ENCODE measurements at regions not wholly inside any gene's neighbourhood (a gene's known extent, or its start where the extent isn't known, plus 50 kb on each side); places are given as distances from the start of the nearest gene placed in this dataset.

- Histone ChIP-seq H3K36me3 (ENCODE audit: control insufficient read depth in 2 of 2, insufficient read depth in 2 of 2, low read length in 1 of 2) (no peaks in the 10 kb centered on the region), H3K4me1 (ENCODE audit: control insufficient read depth in 2 of 2, insufficient read depth in 2 of 2, low read length in 1 of 2) (no peaks in the 10 kb centered on the region), H3K27ac (ENCODE audit: low read depth in 2 of 2, low read length in 1 of 2) (no peak overlapping the region), H3K4me3 (ENCODE audit: low read depth in 1 of 2, low read length in 2 of 2) (no peak overlapping the region), H3K9me3 (ENCODE audit: control insufficient read depth in 2 of 2, insufficient read depth in 1 of 2, low read depth in 1 of 2, low read length in 1 of 2) (no peaks in the 10 kb centered on the region), H3K27me3 (ENCODE audit: control insufficient read depth in 1 of 2, insufficient read depth in 2 of 2, low read length in 2 of 2) (no peaks in the 10 kb centered on the region)
- WGBS, 2 donors = 79 to 91% methylated on average over 1 of the region's 1 CpG
Observed at GRCh38 chr1:58305622-58306021, 240.9 kb downstream of the OMA1 start.

- H3K27me3 ChIP-seq (ENCODE audit: control insufficient read depth in 1 of 2, insufficient read depth in 2 of 2, low read length in 2 of 2) = no peaks in the 10 kb centered on the region
Observed at GRCh38 chr1:58304346-58304975, 242.1 kb downstream of the OMA1 start.

GRCh38 chr1:58303841-58304240 lies 242.7 kb downstream of the OMA1 start:
- Histone ChIP-seq H3K36me3 (ENCODE audit: control insufficient read depth in 2 of 2, insufficient read depth in 2 of 2, low read length in 1 of 2) (no peaks in the 10 kb centered on the region), H3K27me3 (ENCODE audit: control insufficient read depth in 1 of 2, insufficient read depth in 2 of 2, low read length in 2 of 2) (no peaks in the 10 kb centered on the region), H3K9me3 (ENCODE audit: control insufficient read depth in 2 of 2, insufficient read depth in 1 of 2, low read depth in 1 of 2, low read length in 1 of 2) (no peaks in the 10 kb centered on the region), H3K27ac (ENCODE audit: low read depth in 2 of 2, low read length in 1 of 2) (no peak overlapping the region), H3K4me3 (ENCODE audit: low read depth in 1 of 2, low read length in 2 of 2) (no peak overlapping the region), H3K4me1 (ENCODE audit: control insufficient read depth in 2 of 2, insufficient read depth in 2 of 2, low read length in 1 of 2) (no peaks in the 10 kb centered on the region)
- WGBS, 2 donors = 54 to 65% methylated on average over 3 of the region's 3 CpGs

More at GRCh38 chr1:58304346-58304975, 242.1 kb downstream of the OMA1 start:
- no peak overlapping the region for H3K27ac ChIP-seq (ENCODE audit: low read depth in 2 of 2, low read length in 1 of 2)
- no peaks in the 10 kb centered on the region for H3K36me3 ChIP-seq (ENCODE audit: control insufficient read depth in 2 of 2, insufficient read depth in 2 of 2, low read length in 1 of 2)
- 76 to 79% methylated on average over 5 of the region's 5 CpGs for WGBS, 2 donors
- H3K4me1 ChIP-seq (ENCODE audit: control insufficient read depth in 2 of 2, insufficient read depth in 2 of 2, low read length in 1 of 2) = no peaks in the 10 kb centered on the region
- H3K9me3 ChIP-seq (ENCODE audit: control insufficient read depth in 2 of 2, insufficient read depth in 1 of 2, low read depth in 1 of 2, low read length in 1 of 2) = no peaks in the 10 kb centered on the region
- no peak overlapping the region for H3K4me3 ChIP-seq (ENCODE audit: low read depth in 1 of 2, low read length in 2 of 2)

- WGBS, 2 donors = 81 to 82% methylated on average over 1 of the region's 1 CpG
- no peaks in the 10 kb centered on the region for H3K4me1 ChIP-seq (ENCODE audit: control insufficient read depth in 2 of 2, insufficient read depth in 2 of 2, low read length in 1 of 2)
- H3K9me3 ChIP-seq (ENCODE audit: control insufficient read depth in 2 of 2, insufficient read depth in 1 of 2, low read depth in 1 of 2, low read length in 1 of 2) = no peaks in the 10 kb centered on the region
- peaks cover 0 to 1% of the 10 kb centered on the region in 2 donors for H3K36me3 ChIP-seq (ENCODE audit: control insufficient read depth in 2 of 2, insufficient read depth in 2 of 2, low read length in 1 of 2)
- H3K27ac ChIP-seq (ENCODE audit: low read depth in 2 of 2, low read length in 1 of 2) = no peak overlapping the region
- no peaks in the 10 kb centered on the region for H3K27me3 ChIP-seq (ENCODE audit: control insufficient read depth in 1 of 2, insufficient read depth in 2 of 2, low read length in 2 of 2)
- no peak overlapping the region for H3K4me3 ChIP-seq (ENCODE audit: low read depth in 1 of 2, low read length in 2 of 2)
Observed at GRCh38 chr1:58293388-58293787, 253.1 kb downstream of the OMA1 start.

- Histone ChIP-seq H3K4me3 (ENCODE audit: low read depth in 1 of 2, low read length in 2 of 2) (no peak overlapping the region), H3K36me3 (ENCODE audit: control insufficient read depth in 2 of 2, insufficient read depth in 2 of 2, low read length in 1 of 2) (no peaks in the 10 kb centered on the region), H3K4me1 (ENCODE audit: control insufficient read depth in 2 of 2, insufficient read depth in 2 of 2, low read length in 1 of 2) (no peaks in the 10 kb centered on the region), H3K27ac (ENCODE audit: low read depth in 2 of 2, low read length in 1 of 2) (no peak overlapping the region), H3K27me3 (ENCODE audit: control insufficient read depth in 1 of 2, insufficient read depth in 2 of 2, low read length in 2 of 2) (no peaks in the 10 kb centered on the region), H3K9me3 (ENCODE audit: control insufficient read depth in 2 of 2, insufficient read depth in 1 of 2, low read depth in 1 of 2, low read length in 1 of 2) (no peaks in the 10 kb centered on the region)
- 52 to 60% methylated on average over 6 of the region's 6 CpGs for WGBS, 2 donors
Observed at GRCh38 chr1:58290685-58291372, 255.7 kb downstream of the OMA1 start.

GRCh38 chr1:58288624-58289142 lies 257.8 kb downstream of the OMA1 start:
- Histone ChIP-seq H3K4me1 (ENCODE audit: control insufficient read depth in 2 of 2, insufficient read depth in 2 of 2, low read length in 1 of 2) (no peaks in the 10 kb centered on the region), H3K27me3 (ENCODE audit: control insufficient read depth in 1 of 2, insufficient read depth in 2 of 2, low read length in 2 of 2) (no peaks in the 10 kb centered on the region), H3K27ac (ENCODE audit: low read depth in 2 of 2, low read length in 1 of 2) (no peak overlapping the region), H3K9me3 (ENCODE audit: control insufficient read depth in 2 of 2, insufficient read depth in 1 of 2, low read depth in 1 of 2, low read length in 1 of 2) (no peaks in the 10 kb centered on the region), H3K4me3 (ENCODE audit: low read depth in 1 of 2, low read length in 2 of 2) (no peak overlapping the region), H3K36me3 (ENCODE audit: control insufficient read depth in 2 of 2, insufficient read depth in 2 of 2, low read length in 1 of 2) (no peaks in the 10 kb centered on the region)
- 79 to 83% methylated on average over 2 of the region's 2 CpGs for WGBS, 2 donors

- no peak overlapping the region for H3K27ac ChIP-seq (ENCODE audit: low read depth in 2 of 2, low read length in 1 of 2)
- no peaks in the 10 kb centered on the region for H3K36me3 ChIP-seq (ENCODE audit: control insufficient read depth in 2 of 2, insufficient read depth in 2 of 2, low read length in 1 of 2)
- no peak overlapping the region for H3K4me3 ChIP-seq (ENCODE audit: low read depth in 1 of 2, low read length in 2 of 2)
- 82 to 97% methylated on average over 2 of the region's 2 CpGs for WGBS, 2 donors
- H3K9me3 ChIP-seq (ENCODE audit: control insufficient read depth in 2 of 2, insufficient read depth in 1 of 2, low read depth in 1 of 2, low read length in 1 of 2) = no peaks in the 10 kb centered on the region
- no peaks in the 10 kb centered on the region for H3K27me3 ChIP-seq (ENCODE audit: control insufficient read depth in 1 of 2, insufficient read depth in 2 of 2, low read length in 2 of 2)
- no peaks in the 10 kb centered on the region for H3K4me1 ChIP-seq (ENCODE audit: control insufficient read depth in 2 of 2, insufficient read depth in 2 of 2, low read length in 1 of 2)
Observed at GRCh38 chr1:58287894-58288623, 258.5 kb downstream of the OMA1 start.

GRCh38 chr1:58284225-58284510 lies 262.4 kb downstream of the OMA1 start:
- Histone ChIP-seq H3K27ac (ENCODE audit: low read depth in 2 of 2, low read length in 1 of 2) (no peak overlapping the region), H3K9me3 (ENCODE audit: control insufficient read depth in 2 of 2, insufficient read depth in 1 of 2, low read depth in 1 of 2, low read length in 1 of 2) (no peaks in the 10 kb centered on the region), H3K36me3 (ENCODE audit: control insufficient read depth in 2 of 2, insufficient read depth in 2 of 2, low read length in 1 of 2) (no peaks in the 10 kb centered on the region), H3K4me3 (ENCODE audit: low read depth in 1 of 2, low read length in 2 of 2) (no peak overlapping the region), H3K4me1 (ENCODE audit: control insufficient read depth in 2 of 2, insufficient read depth in 2 of 2, low read length in 1 of 2) (no peaks in the 10 kb centered on the region), H3K27me3 (ENCODE audit: control insufficient read depth in 1 of 2, insufficient read depth in 2 of 2, low read length in 2 of 2) (no peaks in the 10 kb centered on the region)

- H3K27ac ChIP-seq (ENCODE audit: low read depth in 2 of 2, low read length in 1 of 2) = no peak overlapping the region
- no peaks in the 10 kb centered on the region for H3K36me3 ChIP-seq (ENCODE audit: control insufficient read depth in 2 of 2, insufficient read depth in 2 of 2, low read length in 1 of 2)
- no peaks in the 10 kb centered on the region for H3K27me3 ChIP-seq (ENCODE audit: control insufficient read depth in 1 of 2, insufficient read depth in 2 of 2, low read length in 2 of 2)
- 66 to 68% methylated on average over 6 of the region's 6 CpGs for WGBS, 2 donors
- H3K9me3 ChIP-seq (ENCODE audit: control insufficient read depth in 2 of 2, insufficient read depth in 1 of 2, low read depth in 1 of 2, low read length in 1 of 2) = no peaks in the 10 kb centered on the region
- H3K4me3 ChIP-seq (ENCODE audit: low read depth in 1 of 2, low read length in 2 of 2) = no peak overlapping the region
- H3K4me1 ChIP-seq (ENCODE audit: control insufficient read depth in 2 of 2, insufficient read depth in 2 of 2, low read length in 1 of 2) = no peaks in the 10 kb centered on the region
Observed at GRCh38 chr1:58283388-58284224, 262.9 kb downstream of the OMA1 start.

Data from esophagus (tissue), 2 donors.